ENCODE measurements at regions not wholly inside any gene's neighbourhood (a gene's known extent, or its start where the extent isn't known, plus 50 kb on each side); places are given as distances from the start of the nearest gene placed in this dataset.

- DNase-seq (ENCODE audit: insufficient read length, low spot score) (no peak), FAIRE-seq (no peak)
Observed at GRCh38 chr9:130780865-130781504, 54.1 kb upstream of the ABL1 start.

GRCh38 chr9:130781569-130781968 lies 53.5 kb upstream of the ABL1 start:
- no peak for FAIRE-seq
- DNase-seq (ENCODE audit: insufficient read length, low spot score), result no peak

- DNase-seq (ENCODE audit: insufficient read length, low spot score) (no peak), FAIRE-seq (no peak)
Observed at GRCh38 chr9:130782886-130783530, 52.0 kb upstream of the ABL1 start.

- FAIRE-seq, result no peak
- DNase-seq (ENCODE audit: insufficient read length, low spot score), result no peak
Observed at GRCh38 chr9:130785053-130785452, 50.0 kb upstream of the ABL1 start.
